ENCODE measurements at regions not wholly inside any gene's neighbourhood (a gene's known extent, or its start where the extent isn't known, plus 50 kb on each side); places are given as distances from the start of the nearest gene placed in this dataset.

- TF ChIP-seq POLR2A (IDR thresholded peaks at IDR 0.05) (no peak), CTCF (IDR thresholded peaks at IDR 0.05) (no peak)
These were observed 175.4 kb upstream of the TP63 start for GRCh38 chr3:189455641-189456417.
